ENCODE measurements at regions not wholly inside any gene's neighbourhood (a gene's known extent, or its start where the extent isn't known, plus 50 kb on each side); places are given as distances from the start of the nearest gene placed in this dataset.

GRCh38 chr1:177596485-177596884 lies 373.4 kb downstream of the SEC16B start:
- TF ChIP-seq CTCF (conservative IDR thresholded peaks at IDR 0.05; ENCODE audit: low read length) (no peak), EZH2phosphoT487 (IDR thresholded peaks at IDR 0.05; ENCODE audit: borderline replicate concordance, low read depth, low read length) (no peak)

Data from OCI-LY7 (cell line).